GM12878 (cell line): ENCODE measurements at regions not wholly inside any gene's neighbourhood (a gene's known extent, or its start where the extent isn't known, plus 50 kb on each side); places are given as distances from the start of the nearest gene placed in this dataset.

Experiments used
- ATF2 ChIP-seq: IDR thresholded peaks from 2 replicates; pipeline ENCODE4 v1.6.1; 2012; ENCODE audit warnings: low read length, inconsistent platforms
- BCL3 ChIP-seq: IDR thresholded peaks from 2 replicates; pipeline ENCODE4 v1.6.1; 2011; ENCODE audit warnings: borderline replicate concordance, low read depth, mild to moderate bottlenecking, moderate library complexity, low read length; ENCODE audit not compliant: insufficient read depth, poor library complexity, severe bottlenecking
- BRCA1 ChIP-seq: IDR thresholded peaks from 2 replicates; pipeline ENCODE4 v1.6.1; 2011; ENCODE audit warnings: low read depth, low read length, improper control_type of control experiment
- CBX3 ChIP-seq: fragments of 200-600 bp; sonication (generic); IDR thresholded peaks from 2 replicates; pipeline ENCODE4 v1.6.1; 2016; ENCODE audit warnings: low read depth, borderline replicate concordance
- DPF2 ChIP-seq: fragments of 450-650 bp; IDR thresholded peaks from 2 replicates; pipeline ENCODE4 v1.6.1; 2017; ENCODE audit warnings: mild to moderate bottlenecking
- EED ChIP-seq: sonication (generic); IDR thresholded peaks from 2 replicates; pipeline ENCODE4 v1.6.1; 2016; ENCODE audit warnings: antibody characterized with exemption, low read depth
- EGR1 ChIP-seq, 2 experiments: IDR thresholded peaks; 1 replicate in 1 of 2; 2 replicates in 1 of 2; pipeline ENCODE4 v1.6.1; 2011 to 2012; ENCODE audit warnings: low read depth in 2 of 2, low read length in 2 of 2, borderline replicate concordance in 1 of 2, mild to moderate bottlenecking in 1 of 2, moderate library complexity in 1 of 2
- ETV6 ChIP-seq, 2 experiments: fragments of 450-650 bp in 1 of 2; IDR thresholded peaks in 1 of 2; conservative IDR thresholded peaks in 1 of 2; 2 replicates each; pipeline ENCODE4 v1.6.1; 2014; ENCODE audit warnings: antibody characterized with exemption in 1 of 2, borderline replicate concordance in 1 of 2, low read depth in 1 of 2, mild to moderate bottlenecking in 1 of 2, moderate library complexity in 1 of 2
- HDAC2 ChIP-seq: fragments of 200-600 bp; sonication (generic); IDR thresholded peaks from 2 replicates; pipeline ENCODE4 v1.6.1; 2017
- IRF5 ChIP-seq: fragments of 450-650 bp; IDR thresholded peaks from 2 replicates; pipeline ENCODE4 v1.6.1; 2017; ENCODE audit warnings: borderline replicate concordance
- KLF5 ChIP-seq: fragments of 450-650 bp; IDR thresholded peaks from 2 replicates; pipeline ENCODE4 v1.6.1; 2014; ENCODE audit warnings: mild to moderate bottlenecking; ENCODE audit not compliant: partially characterized antibody
- LARP7 ChIP-seq: fragments of 450-650 bp; IDR thresholded peaks from 2 replicates; pipeline ENCODE4 v1.6.1; 2017; ENCODE audit warnings: mild to moderate bottlenecking
- MEF2B ChIP-seq: fragments of 450-650 bp; IDR thresholded peaks from 2 replicates; pipeline ENCODE4 v1.6.1; 2018; ENCODE audit warnings: mild to moderate bottlenecking, moderate library complexity; ENCODE audit not compliant: partially characterized antibody, poor library complexity, severe bottlenecking
- MTA3 ChIP-seq: IDR thresholded peaks from 2 replicates; pipeline ENCODE4 v1.6.1; 2012; ENCODE audit warnings: low read length, inconsistent platforms, borderline replicate concordance
- MYC ChIP-seq: IDR thresholded peaks from 2 replicates; pipeline ENCODE4 v1.6.1; 2011; ENCODE audit warnings: mild to moderate bottlenecking, low read length, moderate library complexity, inconsistent platforms; ENCODE audit not compliant: insufficient read depth, insufficient replicate concordance, insufficient read length, severe bottlenecking
- NBN ChIP-seq: fragments of 450-650 bp; IDR thresholded peaks from 2 replicates; pipeline ENCODE4 v1.6.1; 2016
- PKNOX1 ChIP-seq: fragments of 450-650 bp; IDR thresholded peaks from 2 replicates; pipeline ENCODE4 v1.6.1; 2016; ENCODE audit warnings: mild to moderate bottlenecking
- POLR2AphosphoS5 ChIP-seq: IDR thresholded peaks from 2 replicates; pipeline ENCODE4 v1.6.1; 2011; ENCODE audit warnings: mild to moderate bottlenecking, low read length, inconsistent platforms
- RFX5 ChIP-seq: IDR thresholded peaks from 2 replicates; pipeline ENCODE4 v1.6.1; 2011; ENCODE audit warnings: low read depth, low read length, improper control_type of control experiment
- SKIL ChIP-seq: fragments of 450-650 bp; IDR thresholded peaks from 2 replicates; pipeline ENCODE4 v1.6.1; 2017; ENCODE audit warnings: mild to moderate bottlenecking, low read depth, inconsistent platforms; ENCODE audit not compliant: poor library complexity, severe bottlenecking
- SMARCA5 ChIP-seq: fragments of 450-650 bp; IDR thresholded peaks from 2 replicates; pipeline ENCODE4 v1.6.1; 2017; ENCODE audit warnings: mild to moderate bottlenecking
- SMC3 ChIP-seq: IDR thresholded peaks from 2 replicates; pipeline ENCODE4 v1.6.1; 2011; ENCODE audit warnings: low read length, improper control_type of control experiment, borderline replicate concordance
- SPI1 ChIP-seq: IDR thresholded peaks from 2 replicates; pipeline ENCODE4 v1.6.1; 2011; ENCODE audit warnings: low read depth, mild to moderate bottlenecking, low read length, moderate library complexity, borderline replicate concordance; ENCODE audit not compliant: insufficient read depth
- SREBF2 ChIP-seq: IDR thresholded peaks from 2 replicates; pipeline ENCODE4 v1.6.1; 2012; ENCODE audit warnings: mild to moderate bottlenecking, low read length
- TAF1 ChIP-seq: IDR thresholded peaks from 2 replicates; pipeline ENCODE4 v1.6.1; 2011; ENCODE audit warnings: mild to moderate bottlenecking, low read depth, low read length, borderline replicate concordance

DNA sequence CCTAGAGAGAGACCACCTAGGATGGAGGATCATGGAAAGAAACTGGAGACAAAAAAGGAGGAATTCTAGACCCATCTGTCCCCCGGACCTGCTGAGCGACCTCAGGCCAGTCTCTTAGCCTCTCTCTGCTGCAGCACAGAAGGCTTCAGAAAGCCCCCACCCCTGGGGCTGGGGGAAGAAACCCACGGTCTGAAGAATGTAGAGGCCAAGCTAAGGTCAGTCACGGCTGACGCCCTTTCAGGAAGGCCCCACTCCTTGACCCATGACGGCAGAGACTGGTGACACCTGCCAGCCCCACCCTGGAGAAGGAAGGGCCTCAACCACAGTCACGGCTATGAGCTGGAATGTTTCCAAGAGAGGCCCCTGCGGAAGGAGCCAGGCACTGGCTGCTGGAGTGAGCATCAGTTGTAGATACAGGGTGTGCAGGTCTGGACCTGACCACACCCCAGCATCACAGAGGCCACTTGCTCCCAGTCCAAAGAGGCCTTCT lies 120.5 kb upstream of the BOD1 start (continued):
- TF ChIP-seq RFX5 (no peak), BCL3 (peak; percentile 79), LARP7 (no peak), EGR1 (IDR thresholded peaks at IDR 0.05; ENCODE audit: borderline replicate concordance in 1 of 2, low read depth in 2 of 2, low read length in 2 of 2) (no peak; a peak in 1 of 3 replicates), ETV6 (conservative IDR thresholded peaks at IDR 0.05 in 1 of 2, IDR thresholded peaks at IDR 0.05 in 1 of 2; ENCODE audit: borderline replicate concordance in 1 of 2, low read depth in 1 of 2) (peak in 1 of 2 experiments; percentile 88; a peak in 1 of 4 replicates), PKNOX1 (peak; percentile 35; the same call in 1 of the 2 replicates), MYC (no peak), NBN (0 out of 2 replicates have a peak, but pooled peaks have one; percentile 59), POLR2AphosphoS5 (no peak), MTA3 (no peak), EED (peak; percentile 98), SREBF2 (no peak), IRF5 (no peak), MEF2B (peak; percentile 31), ATF2 (peak; percentile 54; the same call in 1 of the 2 replicates), SPI1 (peak; percentile 22; the same call in 1 of the 2 replicates), SMC3 (no peak), TAF1 (no peak), SKIL (peak; percentile 82), DPF2 (no peak; the same call in 1 of the 2 replicates), CBX3 (no peak), BRCA1 (no peak), HDAC2 (no peak), SMARCA5 (no peak), KLF5 (no peak)
